ENCODE measurements at regions not wholly inside any gene's neighbourhood (a gene's known extent, or its start where the extent isn't known, plus 50 kb on each side); places are given as distances from the start of the nearest gene placed in this dataset.

- no peaks in the 10 kb centered on the region for H3K36me3 ChIP-seq
- no peaks in the 10 kb centered on the region for H3K4me1 ChIP-seq (ENCODE audit: control insufficient read depth in 1 of 2, low read depth in 2 of 2)
- no peak overlapping the region for H3K4me3 ChIP-seq
- no peaks in the 10 kb centered on the region for H3K9me3 ChIP-seq
- no peak for ATAC-seq (ENCODE audit: insufficient number of reproducible peaks, low FRiP score, low read depth)
- DNase-seq (ENCODE audit: low spot score), result no peak
- H3K27ac ChIP-seq, result no peak overlapping the region
- H3K27me3 ChIP-seq (replicated peaks; ENCODE audit: insufficient read depth), result no peaks in the 10 kb centered on the region
- no peak for TF ChIP-seq CTCF (IDR thresholded peaks at IDR 0.05)
Measured at GRCh38 chr12:127297327-127297726, 969.6 kb upstream of the TMEM132C start.

GRCh38 chr12:127300075-127300474, 966.9 kb upstream of the TMEM132C start:
- DNase-seq (ENCODE audit: low spot score), result no peak
- no peak for TF ChIP-seq CTCF (IDR thresholded peaks at IDR 0.05)

GRCh38 chr12:127300753-127301152, 966.2 kb upstream of the TMEM132C start:
- no peaks in the 10 kb centered on the region for H3K36me3 ChIP-seq
- H3K27me3 ChIP-seq (replicated peaks; ENCODE audit: insufficient read depth), result no peaks in the 10 kb centered on the region
- H3K4me1 ChIP-seq (ENCODE audit: control insufficient read depth in 1 of 2, low read depth in 2 of 2), result no peaks in the 10 kb centered on the region
- H3K27ac ChIP-seq, result no peak overlapping the region
- TF ChIP-seq CTCF (IDR thresholded peaks at IDR 0.05), result no peak
- no peak for DNase-seq (ENCODE audit: low spot score)
- H3K4me3 ChIP-seq, result no peak overlapping the region
- H3K9me3 ChIP-seq, result no peaks in the 10 kb centered on the region
- ATAC-seq (ENCODE audit: insufficient number of reproducible peaks, low FRiP score, low read depth), result no peak

More at GRCh38 chr12:127300075-127300474, 966.9 kb upstream of the TMEM132C start:
- no peaks in the 10 kb centered on the region for H3K4me1 ChIP-seq (ENCODE audit: control insufficient read depth in 1 of 2, low read depth in 2 of 2)
- no peaks in the 10 kb centered on the region for H3K9me3 ChIP-seq
- no peaks in the 10 kb centered on the region for H3K36me3 ChIP-seq
- no peak for ATAC-seq (ENCODE audit: insufficient number of reproducible peaks, low FRiP score, low read depth)
- no peaks in the 10 kb centered on the region for H3K27me3 ChIP-seq (replicated peaks; ENCODE audit: insufficient read depth)
- H3K4me3 ChIP-seq, result no peak overlapping the region
- no peak overlapping the region for H3K27ac ChIP-seq

GRCh38 chr12:127301876-127302275, 965.1 kb upstream of the TMEM132C start:
- H3K27me3 ChIP-seq (replicated peaks; ENCODE audit: insufficient read depth), result no peaks in the 10 kb centered on the region
- no peaks in the 10 kb centered on the region for H3K36me3 ChIP-seq
- H3K4me1 ChIP-seq (ENCODE audit: control insufficient read depth in 1 of 2, low read depth in 2 of 2), result no peaks in the 10 kb centered on the region
- no peak for TF ChIP-seq CTCF (IDR thresholded peaks at IDR 0.05)
- H3K27ac ChIP-seq, result no peak overlapping the region
- H3K9me3 ChIP-seq, result no peaks in the 10 kb centered on the region
- DNase-seq (ENCODE audit: low spot score) (no peak), ATAC-seq (ENCODE audit: insufficient number of reproducible peaks, low FRiP score, low read depth) (no peak)
- no peak overlapping the region for H3K4me3 ChIP-seq

GRCh38 chr12:127304751-127305725, 961.9 kb upstream of the TMEM132C start:
- Histone ChIP-seq H3K4me3 (no peak overlapping the region), H3K27ac (no peak overlapping the region), H3K36me3 (no peaks in the 10 kb centered on the region), H3K27me3 (replicated peaks; ENCODE audit: insufficient read depth) (no peaks in the 10 kb centered on the region), H3K4me1 (ENCODE audit: control insufficient read depth in 1 of 2, low read depth in 2 of 2) (no peaks in the 10 kb centered on the region), H3K9me3 (no peaks in the 10 kb centered on the region)
- no peak for ATAC-seq (ENCODE audit: insufficient number of reproducible peaks, low FRiP score, low read depth)
- DNase-seq (ENCODE audit: low spot score), result no peak
- no peak for TF ChIP-seq CTCF (IDR thresholded peaks at IDR 0.05)
